ENCODE measurements at regions not wholly inside any gene's neighbourhood (a gene's known extent, or its start where the extent isn't known, plus 50 kb on each side); places are given as distances from the start of the nearest gene placed in this dataset.

GRCh38 chr6:41408982-41409381 is 73.6 kb downstream of the NCR2 start:
- TF ChIP-seq CTCF (IDR thresholded peaks at IDR 0.05) (no peak), POLR2A (IDR thresholded peaks at IDR 0.05) (no peak), POLR2AphosphoS5 (IDR thresholded peaks at IDR 0.05) (no peak), EP300 (IDR thresholded peaks at IDR 0.05) (no peak)

Measured in suprapubic skin (tissue), 4 donors.